Activated T-cell treated with anti-CD3 and anti-CD28 coated beads, Interleukin-2, amount 50 U/mL, for 72 hours (primary cell): ENCODE measurements at regions not wholly inside any gene's neighbourhood (a gene's known extent, or its start where the extent isn't known, plus 50 kb on each side); places are given as distances from the start of the nearest gene placed in this dataset.
"Not testable (repeated sequence)": the region's sequence is repeated elsewhere in the genome, so short reads cannot be mapped to it uniquely, and the experiment has no call there.

Experiments
- ATAC-seq, 2 donors: fragments of 150-1000 bp; cut with Tn5 transposase; replicated peaks in 1 of 2; 2 replicates each; pipeline ENCODE4 v1.10.0; 2021; ENCODE audit warnings: moderate library complexity in 2 of 2, mild to moderate bottlenecking in 1 of 2
- DNase-seq, 2 donors: peaks; one replicate each; pipeline ENCODE4 v3.0.0; 2021 to 2022; ENCODE audit warnings: mixed read lengths in 1 of 2
- H3K27ac Mint-ChIP-seq: one replicate; pipeline ENCODE4 v1.8.0; 2022; ENCODE audit warnings: mild to moderate bottlenecking, moderate library complexity, mixed read lengths
- H3K27me3 Mint-ChIP-seq: one replicate; pipeline ENCODE4 v1.8.0; 2022; ENCODE audit warnings: low read depth, mixed read lengths
- H3K36me3 Mint-ChIP-seq, 2 donors: one replicate each; pipeline ENCODE4 v1.8.0; 2022; ENCODE audit warnings: mixed read lengths in 2 of 2, mild to moderate bottlenecking in 1 of 2; ENCODE audit not compliant: insufficient read depth in 2 of 2
- H3K4me1 Mint-ChIP-seq: one replicate; pipeline ENCODE4 v1.8.0; 2022; ENCODE audit warnings: low read depth, mixed read lengths
- H3K4me3 Mint-ChIP-seq, 2 donors: one replicate each; pipeline ENCODE4 v1.8.0; 2022; ENCODE audit warnings: mild to moderate bottlenecking in 2 of 2, mixed read lengths in 2 of 2, moderate library complexity in 2 of 2
- H3K9me3 Mint-ChIP-seq, 2 donors: one replicate each; pipeline ENCODE4 v1.8.0; 2022; ENCODE audit warnings: mixed read lengths in 2 of 2

DNA sequence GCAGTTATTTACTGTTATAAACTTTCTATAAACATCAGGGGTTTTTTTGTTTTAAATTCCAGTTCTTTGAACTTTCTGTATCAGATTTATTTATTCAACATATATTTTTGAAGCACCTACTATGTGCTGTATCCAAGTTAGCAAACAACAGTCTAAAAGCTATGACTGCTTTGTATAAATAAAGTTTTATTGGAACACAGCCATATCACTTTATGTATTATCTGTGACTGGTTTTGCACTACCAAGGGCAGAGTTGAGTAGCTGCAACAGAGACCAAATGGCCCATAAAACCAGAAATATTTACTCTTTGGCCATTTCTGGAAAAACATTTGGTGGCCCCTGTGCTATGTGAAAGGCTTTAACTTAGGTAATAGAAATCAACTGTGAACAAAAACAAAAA lies 110.2 kb upstream of the ERCC4 start:
- Mint-ChIP-seq H3K4me3 (no peak overlapping the region), H3K4me1 (no peaks in the 10 kb centered on the region), H3K36me3 (no peaks in the 10 kb centered on the region), H3K9me3 (peaks cover 0 to 3% of the 10 kb centered on the region in 2 donors), H3K27ac (no peak overlapping the region), H3K27me3 (peaks cover 10% of the 10 kb centered on the region)
- ATAC-seq = no peak
- no peak for DNase-seq

- peaks cover 10% of the 10 kb centered on the region for H3K27me3 Mint-ChIP-seq
- no peak overlapping the region for H3K4me3 Mint-ChIP-seq
- DNase-seq = no peak
- H3K9me3 Mint-ChIP-seq = peaks cover 0 to 3% of the 10 kb centered on the region in 2 donors
- no peak overlapping the region for H3K27ac Mint-ChIP-seq
- no peak for ATAC-seq
- H3K4me1 Mint-ChIP-seq = no peaks in the 10 kb centered on the region
- H3K36me3 Mint-ChIP-seq = no peaks in the 10 kb centered on the region
Observed at GRCh38 chr16:13811834-13812233, 108.1 kb upstream of the ERCC4 start.

GRCh38 chr16:13816701-13817100 lies 103.3 kb upstream of the ERCC4 start:
- H3K4me3 Mint-ChIP-seq = no peak overlapping the region
- H3K9me3 Mint-ChIP-seq = peaks cover 0 to 3% of the 10 kb centered on the region in 2 donors
- no peak overlapping the region for H3K27ac Mint-ChIP-seq
- peaks cover 5% of the 10 kb centered on the region for H3K27me3 Mint-ChIP-seq
- H3K36me3 Mint-ChIP-seq = no peaks in the 10 kb centered on the region
- H3K4me1 Mint-ChIP-seq = no peaks in the 10 kb centered on the region
- DNase-seq (no peak), ATAC-seq (no peak)

DNA sequence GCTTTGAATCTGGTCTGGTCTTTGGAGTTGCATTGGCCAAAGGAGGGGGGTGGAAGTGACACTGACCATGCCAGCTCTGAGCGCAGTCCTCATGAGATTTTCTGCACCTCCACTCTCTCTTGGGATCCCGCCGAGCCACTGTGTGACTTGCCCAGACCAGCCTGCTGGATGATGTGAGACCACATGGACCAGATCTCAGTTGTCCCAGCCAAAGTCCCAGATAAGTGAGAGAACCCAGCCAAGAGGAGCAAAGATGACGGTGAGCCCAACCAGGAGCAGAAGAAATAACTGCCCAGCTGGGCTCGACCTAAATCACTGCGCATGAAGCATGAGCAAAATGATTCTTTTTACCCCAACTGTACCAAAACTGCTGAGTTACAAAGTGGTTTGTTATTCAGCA lies 96.5 kb upstream of the ERCC4 start:
- no peaks in the 10 kb centered on the region for H3K27me3 Mint-ChIP-seq
- ATAC-seq (no peak), DNase-seq (no peak)
- no peak overlapping the region for H3K4me3 Mint-ChIP-seq
- H3K4me1 Mint-ChIP-seq = no peaks in the 10 kb centered on the region
- H3K27ac Mint-ChIP-seq = no peak overlapping the region
- no peaks in the 10 kb centered on the region for H3K36me3 Mint-ChIP-seq
- peaks cover 0 to 2% of the 10 kb centered on the region in 2 donors for H3K9me3 Mint-ChIP-seq

- Mint-ChIP-seq H3K4me3 (no peak overlapping the region), H3K27me3 (peaks cover 10% of the 10 kb centered on the region), H3K36me3 (no peaks in the 10 kb centered on the region), H3K9me3 (peaks cover 0 to 2% of the 10 kb centered on the region in 2 donors), H3K27ac (no peak overlapping the region), H3K4me1 (no peaks in the 10 kb centered on the region)
- DNase-seq = no peak
- no peak for ATAC-seq
Observed at GRCh38 chr16:13829697-13830299, 90.2 kb upstream of the ERCC4 start.

DNA sequence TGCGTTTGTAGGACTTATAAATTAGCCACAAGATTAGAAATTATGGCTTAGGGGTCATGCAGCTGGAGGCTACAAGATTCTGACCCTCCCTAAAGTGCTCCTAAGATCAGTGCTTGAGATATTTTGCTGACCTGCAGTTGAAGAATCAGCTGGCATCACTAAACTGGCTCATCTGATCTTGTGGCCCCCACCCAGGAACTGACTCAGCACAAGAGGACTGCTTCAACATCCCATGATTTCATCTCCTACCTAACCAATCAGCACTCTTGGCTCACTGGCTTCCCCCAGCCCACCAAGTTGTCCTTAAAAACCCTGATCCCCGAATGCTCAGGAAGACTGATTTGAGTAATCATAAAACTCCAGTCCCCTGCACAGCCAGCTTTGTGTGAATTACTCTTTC lies 86.4 kb upstream of the ERCC4 start:
- Mint-ChIP-seq H3K27ac (no peak overlapping the region), H3K27me3 (peaks cover 10% of the 10 kb centered on the region), H3K4me1 (no peaks in the 10 kb centered on the region), H3K4me3 (no peak overlapping the region), H3K36me3 (no peaks in the 10 kb centered on the region), H3K9me3 (no peaks in the 10 kb centered on the region)
- ATAC-seq (no peak), DNase-seq (no peak)

GRCh38 chr16:13835387-13835786 lies 84.6 kb upstream of the ERCC4 start:
- H3K4me3 Mint-ChIP-seq = no peak overlapping the region
- no peaks in the 10 kb centered on the region for H3K36me3 Mint-ChIP-seq

DNA sequence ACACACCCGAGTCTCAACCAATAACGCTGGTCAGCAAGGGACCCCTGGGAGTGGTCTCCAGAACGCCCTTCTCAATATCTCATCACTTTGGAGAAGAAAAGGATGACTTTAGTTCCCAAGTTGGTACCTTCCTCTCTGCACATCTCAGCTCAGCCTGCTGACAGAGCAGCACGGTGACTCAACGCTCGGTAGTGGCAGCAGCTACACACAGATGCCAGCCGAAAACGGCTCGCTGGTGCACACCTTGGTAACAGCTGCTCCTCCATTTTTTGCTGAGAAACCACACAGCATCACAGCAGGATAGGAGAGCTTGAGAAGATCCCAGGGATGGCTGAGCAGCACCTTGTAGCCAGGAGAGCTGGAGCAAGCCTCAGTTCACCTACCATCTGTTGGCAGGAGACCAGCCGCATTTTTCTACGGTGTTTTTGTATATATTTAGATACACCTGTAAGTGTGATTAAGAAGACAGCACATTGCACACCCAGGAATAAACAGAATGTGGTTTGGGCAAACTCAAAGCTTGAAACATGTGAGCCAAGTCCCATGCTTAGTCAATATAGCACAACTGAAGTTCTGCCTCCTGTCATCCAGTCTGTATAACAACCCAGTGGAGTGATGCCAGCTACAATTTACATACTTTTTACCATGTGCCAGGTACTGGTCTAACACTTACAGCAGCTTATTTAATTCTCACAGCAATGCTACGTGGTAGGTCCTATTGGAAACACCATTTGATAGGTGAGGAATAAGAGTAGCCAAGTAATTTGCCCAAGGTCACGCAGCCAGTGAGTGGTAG lies 83.8 kb upstream of the ERCC4 start:
- no peaks in the 10 kb centered on the region for H3K36me3 Mint-ChIP-seq
- H3K27me3 Mint-ChIP-seq = peaks cover 10% of the 10 kb centered on the region

More at GRCh38 chr16:13835387-13835786, 84.6 kb upstream of the ERCC4 start:
- Mint-ChIP-seq H3K27me3 (peaks cover 10% of the 10 kb centered on the region), H3K9me3 (no peaks in the 10 kb centered on the region), H3K27ac (no peak overlapping the region), H3K4me1 (no peaks in the 10 kb centered on the region)
- no peak for ATAC-seq
- DNase-seq = no peak

DNA sequence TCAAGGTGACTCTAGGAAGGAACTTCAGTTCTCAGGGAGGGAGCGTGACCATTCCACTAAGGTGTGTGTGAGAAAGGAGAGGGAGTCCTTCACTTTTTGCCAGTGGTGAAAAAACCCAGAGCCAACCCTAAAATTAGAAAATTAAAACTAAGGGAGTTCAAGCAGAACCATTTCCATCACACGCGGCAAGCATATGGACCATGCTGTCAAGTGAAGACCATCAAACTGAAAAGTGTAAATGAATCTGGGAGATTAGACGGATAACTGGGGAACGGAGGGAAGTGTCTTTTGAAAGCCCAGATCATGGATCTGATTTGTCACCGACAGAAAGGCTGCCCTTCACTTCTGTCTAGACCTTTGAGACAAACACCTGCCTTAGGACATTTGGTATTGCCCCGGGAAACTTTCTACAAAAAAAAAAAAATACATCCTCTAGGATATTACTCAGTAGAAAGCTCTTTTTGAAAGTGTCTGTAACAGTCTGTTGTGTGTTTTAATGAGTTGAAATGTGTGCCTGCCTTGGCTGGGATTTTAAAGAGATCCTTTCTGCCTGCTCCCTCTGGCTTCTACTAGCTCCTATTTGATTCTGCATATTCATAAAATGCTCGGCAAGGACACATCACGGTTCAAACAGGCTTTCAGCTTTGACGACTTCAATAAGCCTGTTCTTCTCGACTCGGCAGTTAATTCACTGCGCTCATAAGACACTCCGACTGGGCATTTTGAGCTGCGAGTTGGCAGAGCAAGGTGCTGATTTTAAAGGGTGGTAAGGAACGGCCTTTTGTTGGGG lies 81.4 kb upstream of the ERCC4 start:
- H3K9me3 Mint-ChIP-seq = no peaks in the 10 kb centered on the region
- H3K4me1 Mint-ChIP-seq = no peaks in the 10 kb centered on the region
- DNase-seq (no peak), ATAC-seq (no peak)
- H3K27me3 Mint-ChIP-seq = peaks cover 8% of the 10 kb centered on the region
- no peak overlapping the region for H3K27ac Mint-ChIP-seq
- no peak overlapping the region for H3K4me3 Mint-ChIP-seq
- no peaks in the 10 kb centered on the region for H3K36me3 Mint-ChIP-seq

More for the DNA sequence above, 83.8 kb upstream of the ERCC4 start:
- Mint-ChIP-seq H3K9me3 (no peaks in the 10 kb centered on the region), H3K27ac (no peak overlapping the region), H3K4me1 (no peaks in the 10 kb centered on the region), H3K4me3 (no peak overlapping the region)
- no peak for ATAC-seq
- no peak for DNase-seq

GRCh38 chr16:13839577-13839976 lies 80.4 kb upstream of the ERCC4 start:
- Mint-ChIP-seq H3K4me1 (no peaks in the 10 kb centered on the region), H3K4me3 (no peak overlapping the region), H3K9me3 (no peaks in the 10 kb centered on the region), H3K27me3 (peaks cover 7% of the 10 kb centered on the region), H3K27ac (no peak overlapping the region), H3K36me3 (no peaks in the 10 kb centered on the region)
- DNase-seq (no peak), ATAC-seq (no peak)

DNA sequence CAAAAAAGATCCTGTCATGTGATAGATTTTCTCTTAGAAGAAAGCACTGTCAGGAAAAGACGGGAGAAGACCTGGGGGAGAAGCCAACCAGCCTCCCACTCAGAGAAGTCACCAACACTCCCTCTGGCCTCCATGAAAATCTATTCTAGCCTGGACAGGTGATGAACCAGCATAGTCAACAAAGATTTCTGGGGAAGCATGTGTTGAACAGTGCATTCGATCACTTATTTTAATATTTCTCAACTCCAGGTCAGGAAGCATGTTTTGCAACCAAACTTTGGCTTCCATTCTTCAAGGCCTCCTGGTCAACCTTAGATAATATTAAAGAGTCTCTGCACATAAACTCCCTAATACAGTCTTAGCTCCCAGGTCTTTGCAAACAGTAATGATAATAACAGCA lies 74.7 kb upstream of the ERCC4 start:
- ATAC-seq = no peak
- H3K4me3 Mint-ChIP-seq = no peak overlapping the region
- H3K27ac Mint-ChIP-seq = no peak overlapping the region
- H3K36me3 Mint-ChIP-seq = no peaks in the 10 kb centered on the region
- peaks cover 0 to 2% of the 10 kb centered on the region in 2 donors for H3K9me3 Mint-ChIP-seq
- peaks cover 33% of the 10 kb centered on the region for H3K27me3 Mint-ChIP-seq
- DNase-seq = no peak
- H3K4me1 Mint-ChIP-seq = no peaks in the 10 kb centered on the region

- DNase-seq (no peak), ATAC-seq (no peak)
- Mint-ChIP-seq H3K4me3 (no peak overlapping the region), H3K27ac (no peak overlapping the region), H3K27me3 (peaks cover 26% of the 10 kb centered on the region), H3K36me3 (peaks cover 0 to 1% of the 10 kb centered on the region in 2 donors), H3K4me1 (no peaks in the 10 kb centered on the region), H3K9me3 (peaks cover 2 to 4% of the 10 kb centered on the region in 2 donors)
Observed at GRCh38 chr16:13848795-13849194, 71.2 kb upstream of the ERCC4 start.

DNA sequence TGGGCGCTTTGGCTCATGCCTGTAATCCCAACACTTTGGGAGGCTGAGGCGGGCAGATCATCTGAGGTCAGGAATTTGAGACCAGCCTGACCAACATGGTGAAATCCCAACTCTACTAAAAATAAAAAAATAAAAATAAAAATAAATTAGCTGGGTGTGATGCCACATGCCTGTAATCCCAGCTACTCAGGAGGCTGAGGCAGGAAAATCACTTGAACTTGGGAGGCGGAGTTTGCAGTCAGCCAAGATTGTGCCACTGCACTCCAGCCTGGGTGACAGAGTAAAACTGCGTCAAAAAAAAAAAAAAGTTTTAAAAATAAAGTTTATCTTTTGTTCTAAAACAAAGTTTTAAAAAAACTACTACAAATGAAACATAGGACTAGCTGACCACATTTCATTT lies 69.8 kb upstream of the ERCC4 start:
- ATAC-seq, H3K27ac Mint-ChIP-seq, H3K4me3 Mint-ChIP-seq, H3K36me3 Mint-ChIP-seq, H3K9me3 Mint-ChIP-seq, H3K4me1 Mint-ChIP-seq, DNase-seq: not testable (repeated sequence)
- H3K27me3 Mint-ChIP-seq = peaks cover 27% of the 10 kb centered on the region
